NB4 (cell line): ENCODE measurements at regions not wholly inside any gene's neighbourhood (a gene's known extent, or its start where the extent isn't known, plus 50 kb on each side); places are given as distances from the start of the nearest gene placed in this dataset.

Source experiments
- MAX ChIP-seq: IDR thresholded peaks from 2 replicates; pipeline ENCODE4 v1.6.1; 2011; ENCODE audit warnings: low read depth, low read length
- POLR2A ChIP-seq: IDR thresholded peaks from 2 replicates; pipeline ENCODE4 v1.6.1; 2011; ENCODE audit warnings: mild to moderate bottlenecking; ENCODE audit not compliant: insufficient read length; ENCODE audit errors: extremely low read depth

- TF ChIP-seq MAX: no peak
- no peak for TF ChIP-seq POLR2A
Measured at GRCh38 chr16:27651301-27651700, 101.4 kb downstream of the KATNIP start.
